SU-DHL-6 (cell line): ENCODE measurements at regions not wholly inside any gene's neighbourhood (a gene's known extent, or its start where the extent isn't known, plus 50 kb on each side); places are given as distances from the start of the nearest gene placed in this dataset.

Experiments
- CTCF ChIP-seq: fragments of 200-600 bp; sonication (generic); IDR thresholded peaks from one replicate; pipeline ENCODE4 v1.5.1; 2017; ENCODE audit warnings: antibody characterized with exemption, mild to moderate bottlenecking, low read length, moderate library complexity; ENCODE audit not compliant: insufficient read depth, poor library complexity, severe bottlenecking
- EZH2phosphoT487 ChIP-seq: fragments of 200-600 bp; sonication (generic), shearing (Covaris generic); conservative IDR thresholded peaks from 2 replicates; pipeline ENCODE4 v1.6.1; 2018; ENCODE audit warnings: mild to moderate bottlenecking, antibody characterized with exemption, low read length, moderate library complexity, mixed read lengths

DNA sequence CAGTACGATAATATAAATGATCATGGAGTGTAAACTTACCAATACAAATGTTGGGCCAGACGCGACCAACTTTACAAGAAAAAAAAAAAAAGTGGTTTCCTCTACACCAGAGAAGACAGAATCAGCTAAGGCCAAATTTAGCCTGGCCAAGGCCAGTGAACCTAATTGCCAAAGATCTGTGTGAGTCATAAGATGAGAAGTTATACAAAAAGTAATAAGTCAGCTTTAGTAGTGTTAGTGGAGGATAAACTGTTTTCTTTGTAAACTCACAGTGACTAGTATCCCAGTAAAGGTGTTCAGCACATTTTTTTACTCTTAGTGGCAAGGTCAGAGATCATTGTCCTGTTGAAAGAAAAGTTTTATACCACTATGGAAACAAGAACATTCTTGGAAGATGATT is 531.4 kb upstream of the TECRL start:
- TF ChIP-seq CTCF (no peak), EZH2phosphoT487 (no peak)
